H1 (cell line): ENCODE measurements at regions not wholly inside any gene's neighbourhood (a gene's known extent, or its start where the extent isn't known, plus 50 kb on each side); places are given as distances from the start of the nearest gene placed in this dataset.

Source experiments
- CTCF ChIA-PET: fragments of 300-600 bp; sonication (Branson Sonifier 250); formaldehyde crosslinking; loops from one replicate; lab custom pipeline; 2021; ENCODE audit not compliant: partially characterized antibody; lab: Charles Lee
- POLR2A ChIA-PET: fragments of 300-600 bp; sonication (Branson Sonifier 250); formaldehyde crosslinking; loops from one replicate; lab custom pipeline; 2021; ENCODE audit warnings: inconsistent platforms; ENCODE audit not compliant: partially characterized antibody; lab: Charles Lee
- DNase-seq, 2 experiments: peaks; one replicate each; pipeline versions ENCODE4 v3.0.0 to v3.0.0-alpha.2; 2010 to 2022; ENCODE audit warnings: low spot score in 2 of 2, low read depth in 1 of 2, mixed read lengths in 1 of 2
- FAIRE-seq: peaks from 2 replicates; lab custom pipeline; 2011; peaks lifted over from hg19 to GRCh38; lab: Jason Lieb, UNC
- H2AFZ ChIP-seq: 2 replicates; pipeline ENCODE4 v1.8.1; 2012; ENCODE audit warnings: low read length, inconsistent platforms
- H2AK5ac ChIP-seq: 2 replicates; pipeline ENCODE4 v1.6.1; 2013; ENCODE audit warnings: low read depth, low read length
- H2BK120ac ChIP-seq: replicated peaks from 2 replicates; pipeline ENCODE3; 2013; ENCODE audit warnings: low read depth, low read length, inconsistent platforms
- H2BK12ac ChIP-seq: 2 replicates; pipeline ENCODE4 v1.6.1; 2013; ENCODE audit warnings: low read depth, low read length
- H2BK15ac ChIP-seq: 2 replicates; pipeline ENCODE4 v1.6.1; 2013; ENCODE audit warnings: low read length
- H2BK20ac ChIP-seq: 2 replicates; pipeline ENCODE4 v1.6.1; 2013; ENCODE audit warnings: low read length
- H2BK5ac ChIP-seq: 2 replicates; pipeline ENCODE4 v1.6.1; 2013; ENCODE audit warnings: low read depth, low read length
- H3K14ac ChIP-seq: 2 replicates; pipeline ENCODE4 v1.6.1; 2013; ENCODE audit warnings: inconsistent platforms; ENCODE audit not compliant: insufficient read length
- H3K18ac ChIP-seq: 2 replicates; pipeline ENCODE4 v1.6.1; 2013; ENCODE audit warnings: low read length; ENCODE audit errors: extremely low read depth
- H3K23ac ChIP-seq: 2 replicates; pipeline ENCODE4 v1.6.1; 2013; ENCODE audit warnings: inconsistent platforms; ENCODE audit not compliant: insufficient read length
- H3K23me2 ChIP-seq: 2 replicates; pipeline ENCODE4 v1.6.1; 2013; ENCODE audit warnings: low read depth, low read length
- H3K27ac ChIP-seq: 2 replicates; pipeline ENCODE4 v1.6.1; 2011; ENCODE audit warnings: low read depth, low read length, inconsistent platforms
- H3K27me3 ChIP-seq, 4 experiments: replicated peaks in 1 of 4; 1 replicate in 1 of 4; 2 replicates in 3 of 4; pipeline versions ENCODE4 v1.6.1 to v1.8.1; 2011 to 2013; ENCODE audit warnings: low read length in 3 of 4, mild to moderate bottlenecking in 3 of 4, inconsistent platforms in 2 of 4, mixed read lengths in 2 of 4, moderate library complexity in 1 of 4; ENCODE audit not compliant: control insufficient read depth in 3 of 4, insufficient read depth in 3 of 4; ENCODE audit errors: extremely low read depth in 1 of 4
- H3K36me3 ChIP-seq, 4 experiments: 2 replicates each; pipeline versions ENCODE4 v1.6.1 to v1.8.1; 2011 to 2013; ENCODE audit warnings: mild to moderate bottlenecking in 4 of 4, low read length in 3 of 4, moderate library complexity in 2 of 4, control low read depth in 1 of 4, inconsistent platforms in 1 of 4; ENCODE audit not compliant: insufficient read depth in 4 of 4, control insufficient read depth in 2 of 4
- H3K4ac ChIP-seq: replicated peaks from 2 replicates; pipeline ENCODE3; 2013; ENCODE audit warnings: low read length, low read depth, mixed read lengths, inconsistent platforms; ENCODE audit not compliant: insufficient read length
- H3K4me1 ChIP-seq, 4 experiments: replicated peaks in 1 of 4; 1 replicate in 1 of 4; 2 replicates in 3 of 4; pipeline versions ENCODE4 v1.6.1 to v1.8.1; 2011 to 2013; ENCODE audit warnings: low read length in 3 of 4, inconsistent platforms in 2 of 4, mixed read lengths in 1 of 4; ENCODE audit not compliant: insufficient read depth in 4 of 4, control insufficient read depth in 3 of 4
- H3K4me2 ChIP-seq, 2 experiments: 2 replicates each; pipeline versions ENCODE4 v1.6.1 to v1.8.1; 2011 to 2013; ENCODE audit warnings: low read depth in 2 of 2, low read length in 2 of 2, control low read depth in 1 of 2, inconsistent platforms in 1 of 2, mild to moderate bottlenecking in 1 of 2; ENCODE audit not compliant: insufficient read depth in 1 of 2
- H3K4me3 ChIP-seq, 4 experiments: fragments of 200-600, 300-600 bp in 1 of 4; sonication (generic), shearing (Covaris generic), sonication (Bioruptor Twin) in 1 of 4; 2 replicates each; pipeline versions ENCODE4 v1.5.1 to v1.8.1; 2011 to 2016; ENCODE audit warnings: low read length in 4 of 4, low read depth in 3 of 4, control low read depth in 2 of 4, inconsistent platforms in 2 of 4, mild to moderate bottlenecking in 2 of 4, mixed read lengths in 1 of 4, moderate library complexity in 1 of 4; ENCODE audit not compliant: insufficient read depth in 2 of 4; ENCODE audit errors: extremely low read depth in 1 of 4
- H3K56ac ChIP-seq: replicated peaks from 2 replicates; pipeline ENCODE3; 2013; ENCODE audit warnings: low read depth, mild to moderate bottlenecking, mixed read lengths, low read length, inconsistent platforms; ENCODE audit not compliant: insufficient read length
- H3K79me1 ChIP-seq: 2 replicates; pipeline ENCODE4 v1.6.1; 2013; ENCODE audit warnings: low read depth, low read length, control low read depth
- H3K79me2 ChIP-seq, 2 experiments: 2 replicates each; pipeline versions ENCODE4 v1.6.1 to v1.8.1; 2012 to 2013; ENCODE audit warnings: low read length in 2 of 2, mild to moderate bottlenecking in 2 of 2, inconsistent platforms in 1 of 2; ENCODE audit not compliant: insufficient read depth in 2 of 2, control insufficient read depth in 1 of 2
- H3K9ac ChIP-seq, 4 experiments: replicated peaks in 1 of 4; 1 replicate in 1 of 4; 2 replicates in 3 of 4; pipeline versions ENCODE4 v1.6.1 to v1.8.1; 2011 to 2013; ENCODE audit warnings: low read depth in 3 of 4, low read length in 3 of 4, control low read depth in 2 of 4, mild to moderate bottlenecking in 2 of 4, moderate library complexity in 2 of 4, inconsistent platforms in 1 of 4; ENCODE audit errors: extremely low read depth in 1 of 4
- H3K9me3 ChIP-seq, 2 experiments: 2 replicates each; pipeline versions ENCODE4 v1.6.1 to v1.8.1; 2012 to 2013; ENCODE audit warnings: mild to moderate bottlenecking in 2 of 2, moderate library complexity in 2 of 2, control low read depth in 1 of 2, inconsistent platforms in 1 of 2, low read depth in 1 of 2, low read length in 1 of 2, mixed read lengths in 1 of 2; ENCODE audit not compliant: insufficient read depth in 2 of 2
- H4K20me1 ChIP-seq, 2 experiments: replicated peaks in 1 of 2; 2 replicates each; pipeline versions ENCODE3 to v1.8.1; 2011 to 2013; ENCODE audit warnings: inconsistent platforms in 2 of 2, low read length in 2 of 2, mild to moderate bottlenecking in 1 of 2; ENCODE audit not compliant: insufficient read depth in 2 of 2, control insufficient read depth in 1 of 2
- H4K5ac ChIP-seq: 2 replicates; pipeline ENCODE4 v1.6.1; 2013; ENCODE audit warnings: low read length, low read depth, mixed read lengths, inconsistent platforms; ENCODE audit not compliant: insufficient read length
- H4K8ac ChIP-seq: 2 replicates; pipeline ENCODE4 v1.8.0; 2013; ENCODE audit warnings: mild to moderate bottlenecking, moderate library complexity, low read length, inconsistent platforms; ENCODE audit not compliant: insufficient read depth; ENCODE audit errors: extremely low read depth
- H4K91ac ChIP-seq: replicated peaks from 2 replicates; pipeline ENCODE3; 2013; ENCODE audit warnings: low read length, mixed read lengths, inconsistent platforms; ENCODE audit not compliant: insufficient read length
- BRCA1 ChIP-seq: IDR thresholded peaks from 2 replicates; pipeline ENCODE4 v1.6.1; 2012; ENCODE audit warnings: low read depth, low read length, improper control_type of control experiment
- EGR1 ChIP-seq: IDR thresholded peaks from 2 replicates; pipeline ENCODE4 v1.6.1; 2011; ENCODE audit warnings: low read depth, low read length, borderline replicate concordance
- GTF2F1 ChIP-seq: IDR thresholded peaks from 2 replicates; pipeline ENCODE4 v1.6.1; 2012; ENCODE audit warnings: low read depth, low read length, improper control_type of control experiment, borderline replicate concordance
- MAFK ChIP-seq: IDR thresholded peaks from 2 replicates; pipeline ENCODE4 v1.6.1; 2012; ENCODE audit warnings: low read depth, mild to moderate bottlenecking, improper control_type of control experiment, low read length
- PHF8 ChIP-seq: fragments of 200-600 bp; sonication (generic); conservative IDR thresholded peaks from 2 replicates; pipeline ENCODE4 v1.7.1; 2012; ENCODE audit warnings: low read depth, mild to moderate bottlenecking, inconsistent platforms, low read length, moderate library complexity
- POLR2A ChIP-seq, 2 experiments: IDR thresholded peaks; 1 replicate in 1 of 2; 2 replicates in 1 of 2; pipeline ENCODE4 v1.6.1; 2011; ENCODE audit warnings: low read depth in 2 of 2, low read length in 2 of 2, mild to moderate bottlenecking in 2 of 2; ENCODE audit errors: control extremely low read depth in 1 of 2
- TCF12 ChIP-seq: IDR thresholded peaks from 2 replicates; pipeline ENCODE4 v1.6.1; 2011; ENCODE audit warnings: low read depth, mild to moderate bottlenecking, low read length
- TEAD4 ChIP-seq: IDR thresholded peaks from 2 replicates; pipeline ENCODE4 v1.6.1; 2012; ENCODE audit warnings: low read depth, low read length, inconsistent platforms, mixed read lengths
- YY1 ChIP-seq: IDR thresholded peaks from 2 replicates; pipeline ENCODE4 v1.6.1; 2011; ENCODE audit warnings: low read depth, mild to moderate bottlenecking, low read length
- WGBS, 2 experiments: shearing (Covaris generic) in 1 of 2; methylation state at CpG; one replicate each; pipeline versions ENCODE4 v1.1.6 to v1.1.7; 2013 to 2015; ENCODE audit warnings: low lambda C conversion rate in 2 of 2, mixed read lengths in 2 of 2, inconsistent platforms in 1 of 2, low coverage in 1 of 2, missing lambda C conversion rate in 1 of 2; ENCODE audit not compliant: insufficient replicate concordance in 2 of 2, insufficient coverage in 1 of 2, insufficient read length in 1 of 2; ENCODE audit errors: extremely low coverage in 1 of 2, missing lambda C conversion rate in 1 of 2; 5-methylcytosine and 5-hydroxymethylcytosine counted together
- TF ChIP-seq, protein P1 (sequence below): IDR thresholded peaks from 2 replicates; pipeline ENCODE4 v1.6.1; 2012; ENCODE audit warnings: low read length, inconsistent platforms
- TF ChIP-seq, protein P2 (sequence below), 3 experiments: IDR thresholded peaks; 1 replicate in 2 of 3; 2 replicates in 1 of 3; pipeline versions ENCODE4 v1.5.1 to v1.6.1; 2011; ENCODE audit warnings: low read length in 3 of 3, mild to moderate bottlenecking in 3 of 3, inconsistent platforms in 2 of 3, low read depth in 1 of 3, moderate library complexity in 1 of 3; ENCODE audit not compliant: insufficient read depth in 1 of 3; ENCODE audit errors: control extremely low read depth in 1 of 3

DNA sequence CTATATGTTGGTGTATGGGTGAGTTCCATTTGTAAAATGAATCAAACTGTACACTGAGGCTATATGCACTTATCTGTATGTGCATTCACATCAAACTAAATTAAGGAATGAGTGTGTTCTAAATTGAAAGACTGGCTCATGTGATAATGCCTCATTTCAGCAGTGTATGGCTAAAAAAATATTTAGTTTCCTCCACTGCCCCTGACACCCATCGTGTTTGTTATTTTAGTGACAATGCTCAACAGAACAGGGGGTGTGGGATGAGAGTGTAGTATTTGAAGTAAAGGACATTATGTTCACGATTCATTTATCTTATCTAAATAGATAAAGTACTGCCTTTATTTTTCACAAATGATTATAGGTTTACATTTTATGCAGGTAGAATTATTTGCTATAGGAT is 301.1 kb upstream of the ARPP21 start:
- WGBS, 2 experiments = 91% methylated on average over 2 of the region's 2 CpGs; no CpG with 5 or more reads in 1 of the 2 experiments
- no peak for FAIRE-seq
- CTCF ChIA-PET = no interaction called here

More for the DNA sequence above, 301.1 kb upstream of the ARPP21 start:
- Histone ChIP-seq H3K9me3 (no peaks in the 10 kb centered on the region), H3K9ac (no peak overlapping the region), H3K23ac (no peak overlapping the region), H3K14ac (no peak overlapping the region), H3K4ac (no peak overlapping the region), H2BK120ac (no peak overlapping the region), H4K5ac (no peak overlapping the region), H3K79me2 (no peaks in the 10 kb centered on the region), H2BK12ac (no peak overlapping the region), H3K27me3 (no peaks in the 10 kb centered on the region), H3K4me3 (no peak overlapping the region), H3K23me2 (no peaks in the 10 kb centered on the region), H4K8ac (no peak overlapping the region), H2BK5ac (no peak overlapping the region), H3K36me3 (no peaks in the 10 kb centered on the region), H3K4me2 (no peak overlapping the region), H2BK20ac (no peak overlapping the region), H3K79me1 (no peaks in the 10 kb centered on the region), H3K27ac (no peak overlapping the region), H3K56ac (no peak overlapping the region), H3K18ac (no peak overlapping the region), H4K20me1 (no peaks in the 10 kb centered on the region), H4K91ac (no peak overlapping the region), H3K4me1 (no peaks in the 10 kb centered on the region), H2AFZ (no peak overlapping the region; the same call in 1 of the 2 replicates), H2AK5ac (no peak overlapping the region), H2BK15ac (no peak overlapping the region)
- DNase-seq = no peak
- TF ChIP-seq GTF2F1 (no peak), TEAD4 (no peak), POLR2A (IDR thresholded peaks at IDR 0.05; ENCODE audit: control extremely low read depth in 1 of 2, low read depth in 2 of 2, low read length in 2 of 2) (no peak), YY1 (no peak), PHF8 (no peak), TCF12 (no peak), MAFK (no peak), EGR1 (no peak), BRCA1 (no peak)
- TF ChIP-seq, protein P1, sequence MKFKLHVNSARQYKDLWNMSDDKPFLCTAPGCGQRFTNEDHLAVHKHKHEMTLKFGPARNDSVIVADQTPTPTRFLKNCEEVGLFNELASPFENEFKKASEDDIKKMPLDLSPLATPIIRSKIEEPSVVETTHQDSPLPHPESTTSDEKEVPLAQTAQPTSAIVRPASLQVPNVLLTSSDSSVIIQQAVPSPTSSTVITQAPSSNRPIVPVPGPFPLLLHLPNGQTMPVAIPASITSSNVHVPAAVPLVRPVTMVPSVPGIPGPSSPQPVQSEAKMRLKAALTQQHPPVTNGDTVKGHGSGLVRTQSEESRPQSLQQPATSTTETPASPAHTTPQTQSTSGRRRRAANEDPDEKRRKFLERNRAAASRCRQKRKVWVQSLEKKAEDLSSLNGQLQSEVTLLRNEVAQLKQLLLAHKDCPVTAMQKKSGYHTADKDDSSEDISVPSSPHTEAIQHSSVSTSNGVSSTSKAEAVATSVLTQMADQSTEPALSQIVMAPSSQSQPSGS = no peak
- TF ChIP-seq, protein P2, sequence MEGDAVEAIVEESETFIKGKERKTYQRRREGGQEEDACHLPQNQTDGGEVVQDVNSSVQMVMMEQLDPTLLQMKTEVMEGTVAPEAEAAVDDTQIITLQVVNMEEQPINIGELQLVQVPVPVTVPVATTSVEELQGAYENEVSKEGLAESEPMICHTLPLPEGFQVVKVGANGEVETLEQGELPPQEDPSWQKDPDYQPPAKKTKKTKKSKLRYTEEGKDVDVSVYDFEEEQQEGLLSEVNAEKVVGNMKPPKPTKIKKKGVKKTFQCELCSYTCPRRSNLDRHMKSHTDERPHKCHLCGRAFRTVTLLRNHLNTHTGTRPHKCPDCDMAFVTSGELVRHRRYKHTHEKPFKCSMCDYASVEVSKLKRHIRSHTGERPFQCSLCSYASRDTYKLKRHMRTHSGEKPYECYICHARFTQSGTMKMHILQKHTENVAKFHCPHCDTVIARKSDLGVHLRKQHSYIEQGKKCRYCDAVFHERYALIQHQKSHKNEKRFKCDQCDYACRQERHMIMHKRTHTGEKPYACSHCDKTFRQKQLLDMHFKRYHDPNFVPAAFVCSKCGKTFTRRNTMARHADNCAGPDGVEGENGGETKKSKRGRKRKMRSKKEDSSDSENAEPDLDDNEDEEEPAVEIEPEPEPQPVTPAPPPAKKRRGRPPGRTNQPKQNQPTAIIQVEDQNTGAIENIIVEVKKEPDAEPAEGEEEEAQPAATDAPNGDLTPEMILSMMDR (IDR thresholded peaks at IDR 0.05; ENCODE audit: control extremely low read depth in 1 of 3, insufficient read depth in 1 of 3, low read depth in 1 of 3, low read length in 3 of 3) = no peak
- POLR2A ChIA-PET = no interaction called here
